Upper lobe of right lung (tissue), 1 donor: ENCODE measurements at regions not wholly inside any gene's neighbourhood (a gene's known extent, or its start where the extent isn't known, plus 50 kb on each side); places are given as distances from the start of the nearest gene placed in this dataset.
"Not testable (repeated sequence)": the region's sequence is repeated elsewhere in the genome, so short reads cannot be mapped to it uniquely, and the experiment has no call there.

Experiments used
- ATAC-seq: fragments of 200-7000 bp; cut with Tn5 transposase; one replicate; pipeline ENCODE4 v1.9.1; 2020; ENCODE audit warnings: mild to moderate bottlenecking, moderate library complexity
- DNase-seq: peaks from one replicate; pipeline ENCODE4 v3.0.0-alpha.2; 2020
- H3K27ac ChIP-seq: fragments of 200-600 bp; one replicate; pipeline ENCODE4 v1.8.0; 2022
- H3K27me3 ChIP-seq: fragments of 200-600 bp; one replicate; pipeline ENCODE4 v1.8.0; 2022; ENCODE audit warnings: mild to moderate bottlenecking
- H3K36me3 ChIP-seq: fragments of 200-600 bp; one replicate; pipeline ENCODE4 v1.8.0; 2022
- H3K4me1 ChIP-seq: fragments of 200-600 bp; one replicate; pipeline ENCODE4 v1.8.0; 2022
- H3K4me3 ChIP-seq: fragments of 200-600 bp; one replicate; pipeline ENCODE4 v1.8.0; 2022; ENCODE audit warnings: mild to moderate bottlenecking
- H3K9me3 ChIP-seq: fragments of 200-600 bp; one replicate; pipeline ENCODE4 v1.8.0; 2022
- intact Hi-C: fragments of 100-400 bp; cut with DNase I; formaldehyde crosslinking; loops from one replicate; pipeline ENCODE4 v1.11.0; 2022
- donor health status: DM: no; HTN: yes; CAD: no; lungs with severe emphysema.

DNA sequence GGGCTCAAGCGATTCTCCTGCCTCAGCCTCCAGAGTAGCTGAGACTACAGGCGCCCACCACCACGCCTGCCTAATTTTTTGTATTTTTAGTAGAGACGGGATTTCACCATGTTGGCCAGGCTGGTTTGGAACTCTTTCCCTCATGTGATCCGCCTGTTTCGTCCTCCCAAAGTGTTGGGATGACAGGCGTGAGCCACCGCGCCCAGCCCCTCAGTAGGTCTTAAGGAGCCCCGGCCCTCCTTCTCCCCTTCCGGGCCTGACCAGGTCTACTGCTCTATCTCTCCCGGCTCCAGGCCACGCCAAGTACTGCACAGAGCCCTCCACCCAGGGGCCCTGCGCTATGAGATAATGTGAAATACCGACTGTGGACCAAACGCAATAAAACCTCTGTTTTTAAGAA lies 785.5 kb downstream of the FOXD4L5 start:
- DNase-seq, H3K27ac ChIP-seq, intact Hi-C loops, ATAC-seq, H3K4me1 ChIP-seq, H3K9me3 ChIP-seq, H3K36me3 ChIP-seq, H3K27me3 ChIP-seq, H3K4me3 ChIP-seq: not testable (repeated sequence)

DNA sequence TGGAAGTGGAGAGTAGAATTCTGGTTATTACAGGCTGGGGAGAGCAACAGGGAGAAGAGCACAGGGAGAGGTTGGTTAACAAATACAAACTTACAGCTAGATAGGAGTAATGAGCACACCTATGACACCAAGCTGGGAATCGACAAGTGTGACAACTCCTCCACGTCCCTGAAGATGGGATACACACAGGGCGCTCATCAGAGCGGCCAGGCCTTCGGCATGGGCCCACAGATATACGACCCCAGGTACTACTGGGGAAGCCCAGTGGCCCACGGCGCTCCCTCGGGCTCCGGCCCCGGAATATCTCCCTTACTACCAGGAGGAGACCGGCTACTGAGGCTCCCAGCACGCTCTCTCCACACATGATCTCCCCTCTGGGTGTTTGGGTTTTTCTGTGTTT lies 786.6 kb downstream of the FOXD4L5 start:
- ATAC-seq, intact Hi-C loops, H3K4me1 ChIP-seq, H3K9me3 ChIP-seq, H3K4me3 ChIP-seq, H3K27ac ChIP-seq, DNase-seq, H3K27me3 ChIP-seq, H3K36me3 ChIP-seq: not testable (repeated sequence)

DNA sequence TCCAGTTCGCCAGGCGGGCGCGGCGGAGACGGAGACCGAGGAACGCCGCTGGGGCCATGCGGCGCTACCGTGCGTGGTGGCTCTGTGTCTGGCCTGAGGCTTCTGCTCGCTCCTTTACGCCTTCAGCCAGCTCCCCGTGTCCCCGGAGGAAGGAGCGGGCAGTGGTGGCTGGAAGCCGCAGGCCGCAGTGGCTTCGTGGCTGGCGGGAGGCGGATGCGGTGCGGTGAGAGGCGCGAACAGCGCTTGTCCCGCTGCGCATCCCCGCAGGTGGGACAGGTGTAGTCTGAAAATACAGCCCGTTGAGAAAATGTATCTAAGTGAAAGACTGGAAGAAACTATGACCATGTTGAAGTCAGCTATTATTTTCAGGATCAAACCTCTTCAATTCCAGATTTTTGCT lies 796.5 kb downstream of the FOXD4L5 start:
- H3K27ac ChIP-seq, H3K36me3 ChIP-seq, H3K4me1 ChIP-seq, H3K4me3 ChIP-seq, H3K9me3 ChIP-seq, H3K27me3 ChIP-seq, ATAC-seq, DNase-seq, intact Hi-C loops: not testable (repeated sequence)

DNA sequence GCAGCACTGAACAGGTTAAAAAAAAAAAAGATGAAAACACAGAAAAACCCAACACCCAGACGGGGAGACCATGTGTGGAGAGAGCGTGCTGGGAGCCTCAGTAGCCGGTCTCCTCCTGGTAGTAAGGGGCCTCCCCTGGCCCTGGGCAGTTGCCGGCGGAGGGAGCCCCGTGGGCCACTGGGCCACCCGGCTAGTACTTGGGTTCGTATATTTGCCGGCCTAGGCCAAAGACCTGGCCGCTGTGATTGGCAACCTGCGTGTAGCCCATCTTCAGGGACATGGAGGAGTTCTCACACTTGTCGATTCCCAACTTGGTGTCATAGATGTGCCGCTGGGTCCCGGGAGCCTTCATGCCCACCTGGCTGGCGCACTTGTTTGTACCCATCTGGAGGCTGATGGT lies 798.9 kb downstream of the FOXD4L5 start:
- H3K36me3 ChIP-seq, H3K4me3 ChIP-seq, H3K4me1 ChIP-seq, H3K27me3 ChIP-seq, intact Hi-C loops, H3K9me3 ChIP-seq, H3K27ac ChIP-seq, ATAC-seq: not testable (repeated sequence)
- peak; percentile 46 for DNase-seq

DNA sequence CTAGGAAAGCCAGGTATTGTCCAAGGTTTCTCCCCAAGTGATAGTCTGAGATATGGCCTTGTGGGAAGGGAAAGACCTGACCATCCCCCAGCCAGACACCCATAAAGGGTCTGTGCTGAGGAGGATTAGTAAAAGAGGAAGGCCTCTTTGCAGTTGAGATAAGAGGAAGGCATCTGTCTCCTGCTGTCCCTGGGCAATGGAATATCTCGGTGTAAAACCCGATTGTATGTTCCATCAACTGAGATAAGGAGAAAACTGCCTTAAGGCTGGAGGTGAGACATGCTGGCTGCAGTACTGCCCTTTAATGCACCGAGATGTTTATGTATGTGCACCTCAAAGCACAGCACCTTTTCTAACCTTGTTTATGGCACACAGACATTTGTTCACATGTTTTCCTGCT lies 805.9 kb downstream of the FOXD4L5 start:
- H3K27ac ChIP-seq, ATAC-seq, intact Hi-C loops, H3K9me3 ChIP-seq, H3K36me3 ChIP-seq, H3K4me3 ChIP-seq, H3K4me1 ChIP-seq, DNase-seq, H3K27me3 ChIP-seq: not testable (repeated sequence)

DNA sequence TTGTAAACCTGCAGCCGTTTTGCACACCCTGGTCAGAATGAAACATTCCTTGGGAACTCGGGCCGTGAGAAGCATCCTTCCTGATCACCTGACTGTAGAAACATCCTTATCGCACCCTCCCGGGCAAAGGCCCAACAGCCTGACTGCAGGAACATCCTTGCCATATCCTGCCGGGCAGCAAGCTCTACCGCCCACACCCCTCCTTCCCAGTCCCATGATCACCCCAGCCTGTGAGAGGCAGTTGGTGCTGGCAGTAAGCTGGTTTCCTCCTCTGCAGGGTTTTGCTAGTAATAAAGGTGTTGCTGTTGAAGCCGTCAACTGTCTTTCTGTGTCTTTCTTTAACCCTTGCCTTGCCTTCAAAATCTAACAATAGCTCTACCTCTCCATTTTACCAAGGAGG lies 816.1 kb downstream of the FOXD4L5 start:
- H3K36me3 ChIP-seq, H3K4me3 ChIP-seq, DNase-seq, H3K4me1 ChIP-seq, H3K27me3 ChIP-seq, ATAC-seq, intact Hi-C loops, H3K27ac ChIP-seq, H3K9me3 ChIP-seq: not testable (repeated sequence)

DNA sequence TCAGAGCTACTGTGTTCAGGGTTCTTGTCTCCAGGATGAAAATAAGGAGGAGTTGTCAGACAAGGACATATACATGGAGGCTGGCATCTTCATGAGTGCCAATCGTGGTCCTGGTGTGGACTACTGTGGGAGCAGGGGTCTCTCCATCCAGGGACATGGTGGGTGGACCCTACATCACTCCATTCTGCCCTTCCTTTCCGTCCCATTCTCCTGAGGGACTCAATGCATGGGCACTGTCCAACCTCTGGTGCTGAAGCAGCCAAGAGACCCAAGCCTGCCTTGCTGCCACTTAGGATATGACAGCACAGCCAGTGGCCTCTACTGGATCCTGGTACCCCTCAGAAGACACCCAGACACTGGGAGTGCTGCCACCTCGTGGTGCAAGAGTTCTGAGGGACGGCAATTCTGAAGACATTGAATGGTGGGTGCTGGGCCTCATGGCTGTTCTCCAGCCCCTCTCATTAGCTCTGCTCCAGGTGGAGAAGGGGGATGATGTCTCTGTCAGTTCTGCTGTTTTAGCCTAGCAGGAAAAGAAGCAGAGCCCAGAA lies 818.9 kb downstream of the FOXD4L5 start:
- H3K4me3 ChIP-seq, H3K9me3 ChIP-seq, ATAC-seq, H3K36me3 ChIP-seq, DNase-seq, H3K27ac ChIP-seq, H3K4me1 ChIP-seq, H3K27me3 ChIP-seq, intact Hi-C loops: not testable (repeated sequence)

DNA sequence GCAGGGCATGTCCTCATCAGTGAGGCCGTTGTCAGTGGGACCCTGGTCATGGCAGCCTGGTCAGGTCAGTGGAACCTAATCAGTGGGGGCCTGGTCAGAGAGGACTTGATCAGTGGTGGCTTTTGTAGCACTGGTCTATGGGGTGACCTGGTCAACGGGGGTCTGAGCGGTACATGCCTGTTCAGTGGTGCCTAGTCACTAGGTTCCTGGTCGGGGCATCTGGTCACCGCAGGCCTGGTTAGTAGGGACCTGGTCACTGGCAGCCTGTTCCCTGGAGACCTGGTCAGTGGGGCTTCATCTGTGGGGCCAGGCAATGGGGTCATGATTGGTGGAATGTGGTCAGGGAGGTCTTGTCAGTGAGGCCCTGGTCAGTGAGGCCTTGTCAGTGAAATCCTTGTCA lies 823.1 kb downstream of the FOXD4L5 start:
- DNase-seq, H3K4me1 ChIP-seq, H3K4me3 ChIP-seq, H3K27ac ChIP-seq, H3K36me3 ChIP-seq, H3K27me3 ChIP-seq, H3K9me3 ChIP-seq, intact Hi-C loops: not testable (repeated sequence)
- peak; percentile 36 for ATAC-seq

DNA sequence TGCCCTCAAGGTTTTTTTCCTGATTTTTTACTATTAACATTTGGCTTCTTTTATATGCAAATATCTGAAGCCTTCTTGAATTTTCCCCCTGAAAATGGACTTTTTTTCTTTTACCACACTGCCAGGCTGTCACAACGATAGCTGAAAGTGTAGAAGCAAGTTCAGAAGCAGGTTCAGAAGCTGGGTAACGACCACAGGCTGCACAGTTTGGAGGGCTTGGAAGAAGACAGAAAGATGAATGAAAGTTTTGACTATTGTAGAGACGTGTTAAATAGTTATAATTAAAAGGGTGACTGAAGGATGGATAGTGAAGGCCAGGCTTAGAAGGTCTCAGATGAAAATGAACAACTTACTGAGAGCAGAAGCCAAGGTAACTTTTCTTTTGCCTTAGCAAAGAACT lies 826.4 kb downstream of the FOXD4L5 start:
- intact Hi-C loops, H3K4me1 ChIP-seq, DNase-seq, H3K9me3 ChIP-seq, H3K36me3 ChIP-seq, H3K27ac ChIP-seq, H3K4me3 ChIP-seq, ATAC-seq, H3K27me3 ChIP-seq: not testable (repeated sequence)

DNA sequence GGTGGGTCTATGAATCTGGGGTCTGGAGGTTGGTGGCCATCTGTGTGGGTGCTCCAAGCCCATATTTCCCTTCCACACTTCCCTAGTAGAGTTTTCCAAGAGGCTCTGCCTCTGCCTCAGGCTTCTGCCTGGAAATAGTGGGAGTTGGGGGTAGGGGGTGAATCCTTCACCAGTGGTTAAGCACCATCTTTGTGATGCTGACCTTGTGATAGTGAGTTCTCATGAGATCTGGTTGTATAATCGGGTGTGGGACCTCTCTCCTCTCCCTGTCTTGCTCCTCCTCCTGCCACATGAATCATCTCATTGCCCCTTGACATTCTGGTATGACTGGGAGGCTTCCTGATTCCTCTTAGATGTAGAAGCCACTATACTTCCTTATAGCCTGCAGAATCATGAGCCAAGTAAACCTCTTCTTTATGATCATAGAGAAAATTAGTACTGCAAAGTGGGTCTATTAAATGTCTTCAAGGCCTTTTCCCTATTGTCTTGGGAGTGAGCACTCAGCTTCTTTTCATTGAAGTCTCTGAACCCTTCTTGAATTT lies 829.8 kb downstream of the FOXD4L5 start:
- H3K27me3 ChIP-seq, ATAC-seq, intact Hi-C loops, H3K9me3 ChIP-seq, H3K27ac ChIP-seq, DNase-seq, H3K4me1 ChIP-seq, H3K36me3 ChIP-seq, H3K4me3 ChIP-seq: not testable (repeated sequence)

DNA sequence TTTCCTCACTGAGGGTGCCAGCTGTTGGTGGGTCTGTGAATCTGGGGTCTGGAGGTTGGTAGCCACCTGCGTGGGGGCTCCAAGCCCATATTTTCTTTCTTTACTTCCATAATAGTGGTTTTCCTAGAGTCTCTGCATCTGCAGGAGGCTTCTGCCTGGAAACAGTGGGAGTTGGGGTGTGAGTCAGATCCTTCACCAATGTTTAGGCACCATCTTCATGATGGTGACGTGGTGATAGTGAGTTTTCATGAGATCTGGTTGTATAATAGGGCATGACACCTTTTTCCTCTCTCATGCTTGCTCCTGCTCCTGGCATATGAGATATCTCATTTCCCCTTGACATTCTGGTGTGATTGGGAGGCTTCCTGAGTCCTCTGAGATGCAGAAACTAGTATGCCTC lies 832.9 kb downstream of the FOXD4L5 start:
- intact Hi-C loops, H3K27me3 ChIP-seq, ATAC-seq, H3K9me3 ChIP-seq, H3K36me3 ChIP-seq, DNase-seq, H3K27ac ChIP-seq, H3K4me1 ChIP-seq, H3K4me3 ChIP-seq: not testable (repeated sequence)

DNA sequence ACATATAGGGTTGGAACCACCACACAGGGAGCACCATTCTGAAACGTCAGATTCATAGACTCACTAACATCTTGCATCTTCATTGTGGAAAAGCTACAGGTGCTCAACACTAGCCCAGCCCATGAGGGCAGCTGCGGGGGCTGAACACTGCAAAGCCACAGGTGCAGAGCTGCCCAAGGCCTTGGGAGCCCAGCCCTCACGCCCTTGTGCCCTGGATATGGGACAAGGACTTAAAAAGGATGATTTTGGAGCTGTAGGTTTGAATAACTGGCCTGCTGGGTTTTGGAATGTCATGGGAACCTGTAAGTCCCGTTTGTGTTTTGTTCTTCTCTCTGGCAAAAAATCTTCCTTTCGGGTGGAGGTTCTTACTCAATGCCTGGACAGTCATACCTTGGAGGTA lies 834.4 kb downstream of the FOXD4L5 start:
- H3K36me3 ChIP-seq, DNase-seq, H3K4me3 ChIP-seq: not testable (repeated sequence)

DNA sequence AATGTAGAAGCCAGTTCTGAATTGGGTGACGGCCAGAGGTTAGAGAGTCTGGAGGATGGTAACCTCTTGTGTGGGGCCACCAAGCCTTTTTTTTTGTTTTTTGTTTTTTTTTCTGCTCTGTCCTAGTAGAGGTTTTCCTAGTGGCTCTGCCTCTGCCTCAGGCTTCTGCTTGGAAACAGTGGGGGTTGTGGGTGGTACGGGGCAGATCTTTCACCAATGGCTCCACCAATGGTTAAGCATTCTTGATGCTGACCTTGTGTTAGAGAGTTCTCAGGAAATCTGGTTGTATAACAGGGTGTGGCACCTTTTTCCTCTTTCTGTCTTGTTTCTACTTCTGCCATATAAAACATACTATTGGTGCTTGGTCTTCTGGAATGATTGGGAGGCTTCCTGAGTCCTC lies 836.0 kb downstream of the FOXD4L5 start:
- H3K27ac ChIP-seq, H3K9me3 ChIP-seq, H3K27me3 ChIP-seq, H3K36me3 ChIP-seq, H3K4me1 ChIP-seq, DNase-seq, H3K4me3 ChIP-seq, ATAC-seq, intact Hi-C loops: not testable (repeated sequence)

More for the DNA sequence above, 834.4 kb downstream of the FOXD4L5 start:
- H3K4me1 ChIP-seq, H3K27me3 ChIP-seq, intact Hi-C loops, H3K27ac ChIP-seq, H3K9me3 ChIP-seq, ATAC-seq: not testable (repeated sequence)

DNA sequence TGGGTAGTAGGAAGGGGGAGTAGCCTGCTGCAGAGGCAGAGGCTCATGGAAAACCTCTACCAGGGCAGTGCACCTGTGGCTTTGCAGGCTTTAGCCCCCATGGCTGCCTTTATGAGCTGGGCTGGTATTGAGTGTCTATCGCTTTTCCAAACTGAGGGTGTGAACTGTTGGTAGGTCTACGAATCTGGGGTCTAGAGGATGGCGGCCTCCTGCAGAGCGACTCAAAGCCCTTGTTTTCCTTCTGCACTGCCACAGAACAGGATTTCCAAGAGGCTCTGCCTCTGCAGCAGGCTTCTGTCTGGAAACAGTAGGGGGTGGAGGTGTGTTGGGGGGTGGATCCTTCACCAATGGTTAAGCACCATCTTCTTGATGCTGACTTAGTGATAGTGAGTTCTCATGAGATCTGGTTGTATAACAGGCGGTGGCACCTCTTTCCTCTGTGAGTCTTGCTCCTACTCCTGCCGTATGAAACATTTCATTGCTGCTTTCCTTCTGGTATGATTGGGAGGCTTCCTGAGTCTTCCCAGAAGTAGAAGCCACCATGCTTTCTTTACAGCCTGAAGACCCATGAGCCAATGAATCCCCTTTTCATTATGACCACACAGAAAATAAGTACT lies 840.0 kb downstream of the FOXD4L5 start:
- H3K36me3 ChIP-seq, H3K9me3 ChIP-seq, H3K27me3 ChIP-seq, H3K27ac ChIP-seq, H3K4me1 ChIP-seq, intact Hi-C loops, ATAC-seq, H3K4me3 ChIP-seq, DNase-seq: not testable (repeated sequence)

DNA sequence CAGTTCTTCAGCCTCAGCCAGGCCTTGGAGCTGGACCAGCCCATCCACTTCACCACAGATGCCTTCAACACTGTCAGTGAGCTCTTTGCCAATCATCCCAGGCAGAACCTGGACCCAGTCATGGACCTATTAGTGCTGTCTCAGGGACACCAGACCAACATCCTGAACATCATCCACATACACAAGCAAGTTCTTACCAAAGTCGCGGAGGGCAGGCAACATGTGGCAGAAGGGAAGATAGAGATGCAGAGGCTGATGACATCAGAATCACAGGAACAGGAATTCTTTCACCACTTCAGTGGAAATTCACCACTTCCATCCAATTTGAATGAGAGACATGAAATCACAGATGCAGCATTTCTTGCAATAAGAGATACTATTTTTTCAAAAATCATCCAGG lies 845.3 kb downstream of the FOXD4L5 start:
- H3K36me3 ChIP-seq, intact Hi-C loops, H3K9me3 ChIP-seq, H3K4me3 ChIP-seq, H3K27me3 ChIP-seq, DNase-seq, ATAC-seq, H3K27ac ChIP-seq, H3K4me1 ChIP-seq: not testable (repeated sequence)
